ENCODE measurements at regions not wholly inside any gene's neighbourhood (a gene's known extent, or its start where the extent isn't known, plus 50 kb on each side); places are given as distances from the start of the nearest gene placed in this dataset.

GRCh38 chr15:29873947-29874411 lies 51.7 kb upstream of the TJP1 start:
- DNase-seq (ENCODE audit: low read depth), result no peak

DNA sequence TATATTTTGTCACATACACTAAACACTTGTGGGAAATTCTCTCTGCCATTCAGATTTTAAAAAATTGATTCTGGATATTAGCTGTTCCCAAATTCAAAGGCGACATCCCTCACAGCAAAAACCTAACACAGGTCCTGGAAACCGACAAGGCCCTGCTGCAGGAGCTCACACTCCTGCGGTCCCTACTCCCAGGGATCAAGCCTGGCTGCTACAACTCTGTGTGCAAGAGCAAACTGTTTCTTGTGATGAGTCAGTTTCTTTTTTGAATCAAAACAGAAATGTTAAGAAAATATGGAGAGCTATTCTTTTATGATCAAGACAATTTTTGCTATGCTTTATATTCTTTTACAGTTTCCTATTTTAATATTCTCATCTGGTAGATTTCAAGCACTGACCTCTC lies 51.0 kb upstream of the TJP1 start:
- no peak for DNase-seq (ENCODE audit: low read depth)

- DNase-seq (ENCODE audit: low read depth), result no peak
These were observed 50.4 kb upstream of the TJP1 start for GRCh38 chr15:29872716-29873115.
